Coronary artery (tissue), 2 donors: ENCODE measurements at regions not wholly inside any gene's neighbourhood (a gene's known extent, or its start where the extent isn't known, plus 50 kb on each side); places are given as distances from the start of the nearest gene placed in this dataset.

ENCODE experiments used
- DNase-seq: peaks from one replicate; pipeline ENCODE4 v3.0.0-alpha.2; 2017; ENCODE audit warnings: low spot score
- H3K27ac ChIP-seq, 2 donors: fragments of 200-600 bp; sonication (generic); one replicate each; pipeline ENCODE4 v1.5.1; 2016 to 2019
- H3K4me3 ChIP-seq: fragments of 200-600 bp; sonication (generic); 2 replicates; pipeline ENCODE4 v1.5.1; 2016; ENCODE audit warnings: mild to moderate bottlenecking, moderate library complexity
- CTCF ChIP-seq: fragments of 200-600 bp; sonication (generic); IDR thresholded peaks from one replicate; pipeline ENCODE4 v1.5.1; 2019; ENCODE audit warnings: antibody characterized with exemption

- Histone ChIP-seq H3K4me3 (no peak overlapping the region), H3K27ac (no peak overlapping the region)
- TF ChIP-seq CTCF = no peak
- DNase-seq = no peak
Measured at GRCh38 chr9:73543727-73544126, 392.1 kb downstream of the ANXA1 start.

DNA sequence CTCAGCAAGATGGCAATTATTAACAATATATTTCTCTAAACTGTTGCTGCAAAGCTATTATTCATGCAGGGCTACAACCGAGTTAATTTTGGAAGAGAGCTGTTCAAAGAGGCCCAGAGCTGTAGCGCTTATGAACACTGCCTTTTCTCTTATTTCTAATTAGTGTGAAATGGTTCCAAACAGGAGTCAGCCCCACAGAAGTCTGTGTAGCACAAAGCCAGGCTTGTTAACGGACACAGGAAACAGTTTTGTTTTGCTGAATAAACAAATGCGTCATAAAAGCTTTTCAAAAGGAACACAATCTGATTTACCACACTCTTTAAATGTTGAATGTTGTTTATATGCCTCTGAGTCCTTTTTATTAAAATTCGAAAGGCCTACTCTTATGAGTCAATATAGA, 396.5 kb downstream of the ANXA1 start:
- no peak for DNase-seq

DNA sequence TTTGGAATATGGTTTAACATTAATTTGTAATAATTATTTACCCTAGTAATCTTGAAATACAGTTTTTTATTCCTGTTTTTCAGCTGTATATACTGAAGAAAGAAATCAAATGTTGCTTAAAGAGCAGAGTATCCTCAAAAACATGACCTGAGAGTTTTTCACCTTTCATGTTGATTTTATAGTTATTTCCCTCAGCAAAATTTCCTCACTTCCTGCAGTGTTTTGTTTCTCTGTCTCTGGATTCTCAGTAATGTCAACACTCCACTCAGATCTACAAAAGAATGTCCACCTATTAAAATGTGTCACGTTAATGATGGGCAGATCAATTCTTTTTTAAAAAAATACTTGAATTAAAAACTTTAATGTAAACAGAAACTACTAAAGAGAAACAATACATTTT, 398.3 kb downstream of the ANXA1 start:
- DNase-seq = no peak
- Histone ChIP-seq H3K27ac (no peak overlapping the region), H3K4me3 (no peak overlapping the region)
- no peak for TF ChIP-seq CTCF

More for the DNA sequence above, 396.5 kb downstream of the ANXA1 start:
- H3K4me3 ChIP-seq = no peak overlapping the region
- TF ChIP-seq CTCF = no peak
- H3K27ac ChIP-seq = no peak overlapping the region

- Histone ChIP-seq H3K4me3 (no peak overlapping the region), H3K27ac (no peak overlapping the region)
- TF ChIP-seq CTCF = no peak
- no peak for DNase-seq
Measured at GRCh38 chr9:73553295-73553694, 401.6 kb downstream of the ANXA1 start.

DNA sequence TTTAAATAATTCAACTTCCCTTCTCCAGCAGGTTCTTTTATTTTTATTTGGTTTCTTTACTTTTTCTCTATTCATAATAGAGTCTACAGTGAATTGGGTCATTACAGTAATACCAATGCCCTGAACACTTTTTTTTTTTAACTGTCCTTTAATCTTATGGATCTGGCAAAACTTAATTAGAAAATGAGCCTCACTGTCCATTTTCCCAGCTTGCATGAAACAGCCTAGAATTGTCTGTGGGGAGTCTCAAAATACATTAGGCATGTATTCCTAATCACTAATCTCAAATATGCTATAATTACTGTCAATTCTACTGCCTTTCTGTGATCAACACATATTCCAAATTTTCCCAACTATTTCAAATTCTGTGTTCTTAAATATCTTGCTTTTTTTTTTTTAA, 406.8 kb downstream of the ANXA1 start:
- no peak for TF ChIP-seq CTCF
- H3K27ac ChIP-seq = no peak overlapping the region
- no peak overlapping the region for H3K4me3 ChIP-seq
- DNase-seq = no peak

GRCh38 chr9:73565026-73565425, 413.4 kb downstream of the ANXA1 start:
- Histone ChIP-seq H3K4me3 (no peak overlapping the region), H3K27ac (no peak overlapping the region)
- no peak for DNase-seq
- TF ChIP-seq CTCF = no peak

DNA sequence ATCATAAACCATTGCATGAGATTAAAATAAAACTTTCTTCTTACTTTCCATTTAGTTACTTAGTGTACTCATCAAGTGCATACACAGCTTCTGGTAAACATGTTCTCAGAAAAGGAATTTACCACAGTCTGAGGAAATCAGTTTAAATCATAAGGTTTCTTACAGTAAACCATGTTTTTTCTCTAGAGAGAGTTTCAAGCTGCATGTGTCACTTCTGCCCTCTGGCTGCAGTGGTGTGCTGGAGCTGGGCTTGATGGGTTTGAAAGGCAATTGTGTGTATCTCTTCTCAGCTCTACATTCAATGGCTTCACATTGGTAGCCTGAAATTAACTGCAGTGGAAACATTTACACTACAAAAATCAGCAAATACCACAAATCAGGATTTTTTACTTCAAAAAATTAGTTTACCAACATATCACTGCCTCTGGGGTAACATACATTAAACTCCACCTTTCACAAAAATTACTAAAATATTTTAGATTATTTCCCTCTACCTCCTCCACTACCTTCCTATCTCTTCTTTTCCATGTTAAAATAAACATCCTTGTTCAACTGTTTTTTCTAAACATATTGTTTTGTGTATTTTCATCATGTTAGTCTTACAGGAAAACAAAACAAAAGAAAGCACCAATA, 414.3 kb downstream of the ANXA1 start:
- TF ChIP-seq CTCF = no peak
- no peak overlapping the region for H3K4me3 ChIP-seq

More for the DNA sequence above, 414.3 kb downstream of the ANXA1 start:
- no peak for DNase-seq
- H3K27ac ChIP-seq = no peak overlapping the region
